Sigmoid colon (tissue), 6 donors: ENCODE measurements at regions not wholly inside any gene's neighbourhood (a gene's known extent, or its start where the extent isn't known, plus 50 kb on each side); places are given as distances from the start of the nearest gene placed in this dataset.

Experiments
- DNase-seq: peaks from one replicate; pipeline ENCODE4 v3.0.0-alpha.2; 2019
- H3K27ac ChIP-seq, 4 donors: fragments of 200-600 bp; sonication (generic); one replicate each; pipeline ENCODE4 v1.5.1; 2016 to 2019; ENCODE audit warnings: mild to moderate bottlenecking in 1 of 4
- H3K27me3 ChIP-seq, 3 donors: fragments of 200-600 bp; sonication (generic); one replicate each; pipeline ENCODE4 v1.5.1; 2019; ENCODE audit warnings: mild to moderate bottlenecking in 1 of 3
- H3K36me3 ChIP-seq, 4 donors: fragments of 200-600 bp; sonication (generic); one replicate each; pipeline ENCODE4 v1.5.1; 2016 to 2019
- H3K4me1 ChIP-seq, 4 donors: fragments of 200-600 bp; sonication (generic); one replicate each; pipeline ENCODE4 v1.5.1; 2017 to 2019
- H3K4me3 ChIP-seq, 4 donors: fragments of 200-600 bp; sonication (generic); one replicate each; pipeline ENCODE4 v1.5.1; 2017 to 2019; ENCODE audit warnings: mild to moderate bottlenecking in 2 of 4, moderate library complexity in 1 of 4
- H3K9me3 ChIP-seq, 4 donors: fragments of 200-600 bp in 3 of 4; sonication (generic) in 3 of 4; one replicate each; pipeline versions ENCODE4 v1.5.1 to v1.6.1; 2013 to 2019
- EP300 ChIP-seq, 4 donors: sonication (generic); formaldehyde crosslinking; IDR thresholded peaks; one replicate each; pipeline ENCODE4 v1.6.1; 2017; ENCODE audit warnings: antibody characterized with exemption in 4 of 4
- POLR2A ChIP-seq, 2 donors: fragments of 450-650 bp; IDR thresholded peaks; one replicate each; pipeline ENCODE4 v1.6.1; 2016; ENCODE audit warnings: antibody characterized with exemption in 2 of 2, mild to moderate bottlenecking in 2 of 2, moderate library complexity in 2 of 2
- POLR2AphosphoS5 ChIP-seq, 4 donors: sonication (generic); formaldehyde crosslinking; IDR thresholded peaks; one replicate each; pipeline ENCODE4 v1.6.1; 2017; ENCODE audit warnings: antibody characterized with exemption in 4 of 4
- WGBS, 2 donors: extraction: QIAGEN DNeasy Blood & Tissue Kit; methylation state at CpG; one replicate each; pipeline ENCODE4 v1.1.7; 2013; 5-methylcytosine and 5-hydroxymethylcytosine counted together
- intact Hi-C: fragments of 100-400 bp; cut with DNase I; formaldehyde crosslinking; loops from one replicate; pipeline ENCODE4 v1.15.1; 2023
- TF ChIP-seq, protein P1 (sequence below), 4 experiments: fragments of 450-650 bp in 3 of 4; fragments of 200-600 bp in 1 of 4; IDR thresholded peaks; one replicate each; pipeline ENCODE4 v1.5.1; 2016 to 2019; ENCODE audit warnings: antibody characterized with exemption in 4 of 4, mild to moderate bottlenecking in 3 of 4, moderate library complexity in 2 of 4
- donor health status: healthy with polysubstance abuse.
- donor health status: healthy.

DNA sequence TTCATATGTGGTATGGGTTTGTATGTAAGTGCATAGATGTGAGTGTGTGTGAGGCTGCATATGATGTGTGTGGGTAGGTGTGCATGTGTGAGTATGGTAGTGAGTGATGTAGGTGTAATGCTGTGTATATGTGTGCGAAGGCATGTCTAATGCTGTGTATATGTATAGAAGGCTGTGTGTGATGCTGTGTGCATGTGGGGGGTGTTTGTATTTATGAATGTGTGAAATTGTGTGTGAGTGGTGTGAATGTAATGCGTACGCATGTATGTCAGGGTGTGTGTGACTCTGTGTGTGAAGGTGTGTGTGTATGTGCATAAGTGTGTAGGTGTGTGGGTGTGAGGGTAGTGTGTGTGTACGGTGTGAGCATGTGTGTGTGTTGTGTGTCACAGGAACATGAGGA is 300.0 kb downstream of the OMA1 start:
- Histone ChIP-seq H3K4me1 (peaks cover 0 to 27% (median 22%) of the 10 kb centered on the region in 4 donors), H3K36me3 (no peaks in the 10 kb centered on the region), H3K4me3 (no peak overlapping the region), H3K9me3 (no peaks in the 10 kb centered on the region), H3K27me3 (peaks cover 0 to 39% (median 0%) of the 10 kb centered on the region in 3 donors), H3K27ac (no peak overlapping the region)
- 95% methylated on average over 4 of the region's 4 CpGs for WGBS, 2 donors
- TF ChIP-seq POLR2A (IDR thresholded peaks at IDR 0.05): no peak
- TF ChIP-seq EP300 (IDR thresholded peaks at IDR 0.05): no peak
- TF ChIP-seq, protein P1, sequence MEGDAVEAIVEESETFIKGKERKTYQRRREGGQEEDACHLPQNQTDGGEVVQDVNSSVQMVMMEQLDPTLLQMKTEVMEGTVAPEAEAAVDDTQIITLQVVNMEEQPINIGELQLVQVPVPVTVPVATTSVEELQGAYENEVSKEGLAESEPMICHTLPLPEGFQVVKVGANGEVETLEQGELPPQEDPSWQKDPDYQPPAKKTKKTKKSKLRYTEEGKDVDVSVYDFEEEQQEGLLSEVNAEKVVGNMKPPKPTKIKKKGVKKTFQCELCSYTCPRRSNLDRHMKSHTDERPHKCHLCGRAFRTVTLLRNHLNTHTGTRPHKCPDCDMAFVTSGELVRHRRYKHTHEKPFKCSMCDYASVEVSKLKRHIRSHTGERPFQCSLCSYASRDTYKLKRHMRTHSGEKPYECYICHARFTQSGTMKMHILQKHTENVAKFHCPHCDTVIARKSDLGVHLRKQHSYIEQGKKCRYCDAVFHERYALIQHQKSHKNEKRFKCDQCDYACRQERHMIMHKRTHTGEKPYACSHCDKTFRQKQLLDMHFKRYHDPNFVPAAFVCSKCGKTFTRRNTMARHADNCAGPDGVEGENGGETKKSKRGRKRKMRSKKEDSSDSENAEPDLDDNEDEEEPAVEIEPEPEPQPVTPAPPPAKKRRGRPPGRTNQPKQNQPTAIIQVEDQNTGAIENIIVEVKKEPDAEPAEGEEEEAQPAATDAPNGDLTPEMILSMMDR (IDR thresholded peaks at IDR 0.05): no peak
- no peak for DNase-seq
- intact Hi-C loops: no loop called here

DNA sequence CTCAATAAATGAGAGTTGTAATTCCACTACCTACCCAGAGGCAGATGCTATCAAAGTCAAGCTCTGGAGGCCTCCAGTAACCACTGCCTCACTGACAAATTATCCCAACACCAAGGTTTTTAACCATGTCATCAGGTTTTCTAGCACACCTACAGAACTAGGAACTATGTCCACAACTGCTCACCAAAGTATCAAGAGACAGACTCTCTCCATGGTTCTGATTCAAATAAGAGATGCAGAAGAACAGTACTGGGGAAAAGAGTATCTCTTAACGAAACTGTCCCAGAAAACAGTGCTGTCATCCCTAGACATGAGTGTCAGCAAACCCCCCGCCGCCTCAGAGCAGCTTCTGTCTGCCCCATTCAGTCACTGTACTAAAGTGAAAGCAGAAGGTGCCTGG is 301.7 kb downstream of the OMA1 start:
- H3K4me3 ChIP-seq: no peak overlapping the region
- DNase-seq: no peak
- no peak overlapping the region for H3K27ac ChIP-seq
- WGBS, 2 donors: 67 to 75% methylated on average over 3 of the region's 3 CpGs
- TF ChIP-seq, protein P1 (IDR thresholded peaks at IDR 0.05): no peak
- TF ChIP-seq POLR2AphosphoS5 (IDR thresholded peaks at IDR 0.05): no peak
- no peak for TF ChIP-seq EP300 (IDR thresholded peaks at IDR 0.05)
- no peak for TF ChIP-seq POLR2A (IDR thresholded peaks at IDR 0.05)
- H3K36me3 ChIP-seq: no peaks in the 10 kb centered on the region
- intact Hi-C loops: no loop called here
- H3K4me1 ChIP-seq: peaks cover 0 to 19% (median 16%) of the 10 kb centered on the region in 4 donors
- no peaks in the 10 kb centered on the region for H3K9me3 ChIP-seq
- H3K27me3 ChIP-seq: peaks cover 0 to 37% (median 0%) of the 10 kb centered on the region in 3 donors

DNA sequence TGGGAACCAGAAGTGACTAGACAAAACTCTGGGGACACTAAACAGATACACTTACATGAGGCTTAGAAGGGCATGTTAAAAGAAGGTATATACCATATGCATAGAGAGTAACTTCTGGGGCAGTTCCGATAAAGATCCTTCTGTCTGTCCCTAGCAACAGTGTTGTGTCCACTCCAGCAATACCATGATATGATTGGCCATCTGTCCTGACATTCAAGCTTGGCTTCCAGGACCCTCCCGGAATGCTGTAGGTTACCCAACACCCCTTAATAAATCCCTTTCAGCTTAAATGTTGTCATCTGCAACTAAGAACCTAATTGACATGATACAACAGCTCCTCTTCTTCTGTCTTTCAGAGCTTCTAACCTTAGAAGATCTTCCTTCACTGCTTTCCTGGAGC is 307.7 kb downstream of the OMA1 start:
- no peaks in the 10 kb centered on the region for H3K9me3 ChIP-seq
- H3K36me3 ChIP-seq: no peaks in the 10 kb centered on the region
- no peak overlapping the region for H3K27ac ChIP-seq
- WGBS, 2 donors: 36 to 64% methylated on average over 2 of the region's 2 CpGs
- no peak for DNase-seq
- intact Hi-C loops: no loop called here
- H3K4me3 ChIP-seq: no peak overlapping the region
- H3K27me3 ChIP-seq: peaks cover 0 to 4% (median 0%) of the 10 kb centered on the region in 3 donors
- no peak for TF ChIP-seq EP300 (IDR thresholded peaks at IDR 0.05)
- no peak for TF ChIP-seq POLR2A (IDR thresholded peaks at IDR 0.05)
- TF ChIP-seq, protein P1 (IDR thresholded peaks at IDR 0.05): no peak
- TF ChIP-seq POLR2AphosphoS5 (IDR thresholded peaks at IDR 0.05): no peak
- H3K4me1 ChIP-seq: no peaks in the 10 kb centered on the region

DNA sequence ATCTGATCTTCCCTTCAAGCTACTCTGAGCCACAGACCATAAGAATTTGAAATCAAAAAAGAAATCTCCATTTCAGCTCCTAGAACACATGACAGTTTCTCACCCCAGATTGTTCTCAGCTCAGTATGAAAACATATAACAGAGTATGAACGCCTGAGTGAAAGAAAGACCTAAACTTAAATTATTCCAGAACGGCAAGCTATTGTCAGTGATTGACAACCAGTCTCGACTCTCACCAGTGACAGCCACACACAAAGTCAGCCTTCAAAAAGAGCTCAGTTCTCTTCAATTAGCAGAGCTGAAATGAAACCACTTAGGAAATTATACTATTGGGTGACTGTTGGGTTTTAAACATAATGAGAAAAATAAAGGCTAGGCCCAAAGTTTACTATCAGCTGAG is 312.8 kb downstream of the OMA1 start:
- no peak for TF ChIP-seq EP300 (IDR thresholded peaks at IDR 0.05)
- TF ChIP-seq POLR2AphosphoS5 (IDR thresholded peaks at IDR 0.05): no peak
- no peak for TF ChIP-seq POLR2A (IDR thresholded peaks at IDR 0.05)
- TF ChIP-seq, protein P1 (IDR thresholded peaks at IDR 0.05): no peak

DNA sequence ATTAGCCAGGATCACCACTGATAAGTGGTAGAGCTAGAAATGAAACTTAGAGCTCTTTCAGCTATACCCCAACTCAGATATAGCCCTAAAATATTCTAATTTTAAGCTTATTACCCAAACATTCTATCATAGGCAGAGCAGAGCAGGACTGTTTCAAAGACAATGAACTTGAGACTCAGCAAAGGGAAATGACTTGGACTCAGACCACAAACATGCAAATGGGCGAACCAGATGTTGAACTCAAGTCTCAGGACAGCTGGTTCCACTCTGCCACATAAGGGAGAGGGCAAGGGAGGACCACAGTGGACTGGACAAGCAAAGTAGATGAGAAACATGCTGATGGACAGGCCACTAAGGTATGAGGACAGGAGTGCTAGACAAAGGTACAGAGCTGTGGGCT is 315.3 kb downstream of the OMA1 start:
- WGBS, 2 donors: 64 to 77% methylated on average over 1 of the region's 1 CpG
- intact Hi-C loops: no loop called here
- TF ChIP-seq EP300 (IDR thresholded peaks at IDR 0.05): no peak
- no peak for TF ChIP-seq POLR2AphosphoS5 (IDR thresholded peaks at IDR 0.05)
- TF ChIP-seq, protein P1 (IDR thresholded peaks at IDR 0.05): no peak
- TF ChIP-seq POLR2A (IDR thresholded peaks at IDR 0.05): no peak

More for the DNA sequence above, 312.8 kb downstream of the OMA1 start:
- no peak overlapping the region for H3K4me3 ChIP-seq
- H3K4me1 ChIP-seq: no peaks in the 10 kb centered on the region
- intact Hi-C loops: no loop called here
- no peaks in the 10 kb centered on the region for H3K27me3 ChIP-seq
- WGBS, 2 donors: 72 to 78% methylated on average over 3 of the region's 3 CpGs
- H3K9me3 ChIP-seq: no peaks in the 10 kb centered on the region
- no peak overlapping the region for H3K27ac ChIP-seq
- H3K36me3 ChIP-seq: no peaks in the 10 kb centered on the region
- DNase-seq: no peak

More for the DNA sequence above, 315.3 kb downstream of the OMA1 start:
- DNase-seq: no peak
- Histone ChIP-seq H3K9me3 (no peaks in the 10 kb centered on the region), H3K4me3 (no peak overlapping the region), H3K36me3 (no peaks in the 10 kb centered on the region), H3K4me1 (no peaks in the 10 kb centered on the region), H3K27ac (no peak overlapping the region), H3K27me3 (no peaks in the 10 kb centered on the region)
